Liver (tissue), 8 donors: ENCODE measurements at regions not wholly inside any gene's neighbourhood (a gene's known extent, or its start where the extent isn't known, plus 50 kb on each side); places are given as distances from the start of the nearest gene placed in this dataset.

Experiments used
- DNase-seq: peaks from one replicate; pipeline ENCODE4 v3.0.0-alpha.2; 2017; ENCODE audit warnings: low spot score
- H3K27ac ChIP-seq, 2 donors: one replicate each; pipeline ENCODE4 v1.7.0; 2013; ENCODE audit warnings: inconsistent platforms in 2 of 2, low read length in 2 of 2, control low read depth in 1 of 2, low read depth in 1 of 2, mild to moderate bottlenecking in 1 of 2
- H3K27me3 ChIP-seq, 4 donors: one replicate each; pipeline versions ENCODE4 v1.6.1 to v1.7.0; 2013; ENCODE audit warnings: low read length in 3 of 4, inconsistent platforms in 1 of 4, mild to moderate bottlenecking in 1 of 4, moderate library complexity in 1 of 4; ENCODE audit not compliant: control insufficient read depth in 4 of 4, insufficient read depth in 4 of 4
- H3K36me3 ChIP-seq, 4 donors: one replicate each; pipeline versions ENCODE4 v1.6.1 to v1.7.0; 2013; ENCODE audit warnings: low read length in 3 of 4, mild to moderate bottlenecking in 3 of 4, low read depth in 1 of 4, moderate library complexity in 1 of 4; ENCODE audit not compliant: control insufficient read depth in 4 of 4, insufficient read depth in 3 of 4
- H3K4me1 ChIP-seq, 4 donors: one replicate each; pipeline versions ENCODE4 v1.6.1 to v1.7.0; 2013; ENCODE audit warnings: low read length in 3 of 4, mild to moderate bottlenecking in 3 of 4, moderate library complexity in 1 of 4; ENCODE audit not compliant: control insufficient read depth in 4 of 4, insufficient read depth in 4 of 4
- H3K4me3 ChIP-seq, 3 donors: one replicate each; pipeline versions ENCODE4 v1.6.1 to v1.7.0; 2013; ENCODE audit warnings: low read length in 3 of 3, control low read depth in 1 of 3, low read depth in 1 of 3, mild to moderate bottlenecking in 1 of 3
- H3K9ac ChIP-seq, 2 donors: one replicate each; pipeline ENCODE4 v1.7.0; 2013; ENCODE audit warnings: low read length in 2 of 2, mild to moderate bottlenecking in 2 of 2, moderate library complexity in 2 of 2, control low read depth in 1 of 2, low read depth in 1 of 2
- H3K9me3 ChIP-seq, 4 donors: one replicate each; pipeline versions ENCODE4 v1.6.1 to v1.7.0; 2013; ENCODE audit warnings: low read length in 3 of 4; ENCODE audit not compliant: control insufficient read depth in 4 of 4
- EGR1 ChIP-seq, 2 donors: IDR thresholded peaks; 2 replicates each; pipeline ENCODE4 v1.6.1; 2016 to 2018; ENCODE audit warnings: antibody characterized with exemption in 2 of 2, low read depth in 2 of 2
- FOXA1 ChIP-seq: IDR thresholded peaks from 2 replicates; pipeline ENCODE4 v1.6.1; 2016; ENCODE audit warnings: antibody characterized with exemption
- GABPA ChIP-seq, 2 donors: IDR thresholded peaks in 1 of 2; conservative IDR thresholded peaks in 1 of 2; 2 replicates each; pipeline ENCODE4 v1.6.1; 2016; ENCODE audit warnings: antibody characterized with exemption in 2 of 2, mild to moderate bottlenecking in 1 of 2, moderate library complexity in 1 of 2
- HNF4A ChIP-seq, 2 donors: conservative IDR thresholded peaks; 2 replicates each; pipeline ENCODE4 v1.6.1; 2016; ENCODE audit warnings: antibody characterized with exemption in 2 of 2, mild to moderate bottlenecking in 2 of 2
- HNF4G ChIP-seq: IDR thresholded peaks from 2 replicates; pipeline ENCODE4 v1.6.1; 2016; ENCODE audit warnings: antibody characterized with exemption
- JUND ChIP-seq, 2 donors: IDR thresholded peaks; 2 replicates each; pipeline ENCODE4 v1.6.1; 2016; ENCODE audit warnings: antibody characterized with exemption in 2 of 2
- NR2F2 ChIP-seq: IDR thresholded peaks from 2 replicates; pipeline ENCODE4 v1.6.1; 2016; ENCODE audit warnings: antibody characterized with exemption
- RAD21 ChIP-seq, 2 donors: IDR thresholded peaks; 2 replicates each; pipeline ENCODE4 v1.6.1; 2016; ENCODE audit warnings: antibody characterized with exemption in 2 of 2, mild to moderate bottlenecking in 2 of 2
- RXRA ChIP-seq, 2 donors: IDR thresholded peaks; 2 replicates each; pipeline ENCODE4 v1.6.1; 2017 to 2018; ENCODE audit warnings: antibody characterized with exemption in 2 of 2, mild to moderate bottlenecking in 1 of 2
- SP1 ChIP-seq: IDR thresholded peaks from 2 replicates; pipeline ENCODE4 v1.6.1; 2018; ENCODE audit warnings: antibody characterized with exemption, mild to moderate bottlenecking
- TAF1 ChIP-seq: conservative IDR thresholded peaks from 2 replicates; pipeline ENCODE4 v1.6.1; 2016; ENCODE audit warnings: antibody characterized with exemption, mild to moderate bottlenecking
- YY1 ChIP-seq: IDR thresholded peaks from 2 replicates; pipeline ENCODE4 v1.6.1; 2016; ENCODE audit warnings: antibody characterized with exemption, mild to moderate bottlenecking
- WGBS: extraction: QIAGEN DNeasy Blood & Tissue Kit; methylation state at CpG from one replicate; pipeline ENCODE4 v1.1.7; 2013; 5-methylcytosine and 5-hydroxymethylcytosine counted together
- TF ChIP-seq, protein P1 (sequence below): IDR thresholded peaks from 2 replicates; pipeline ENCODE4 v1.6.1; 2016; ENCODE audit warnings: antibody characterized with exemption
- TF ChIP-seq, protein P2 (sequence below): IDR thresholded peaks from 2 replicates; pipeline ENCODE4 v1.6.1; 2016; ENCODE audit warnings: antibody characterized with exemption
- TF ChIP-seq, protein P3 (sequence below): IDR thresholded peaks from 2 replicates; pipeline ENCODE4 v1.6.1; 2016; ENCODE audit warnings: antibody characterized with exemption
- TF ChIP-seq, protein P4 (sequence below): fragments of 150-350 bp; IDR thresholded peaks from 2 replicates; pipeline ENCODE4 v1.5.1; 2017; ENCODE audit warnings: improper control_type of control experiment, low read depth, low read length; ENCODE audit not compliant: missing input control
- donor health status: healthy.
- donor health status: healthy.
- donor health status: healthy.
- donor health status: healthy.
- donor health status: healthy.

DNA sequence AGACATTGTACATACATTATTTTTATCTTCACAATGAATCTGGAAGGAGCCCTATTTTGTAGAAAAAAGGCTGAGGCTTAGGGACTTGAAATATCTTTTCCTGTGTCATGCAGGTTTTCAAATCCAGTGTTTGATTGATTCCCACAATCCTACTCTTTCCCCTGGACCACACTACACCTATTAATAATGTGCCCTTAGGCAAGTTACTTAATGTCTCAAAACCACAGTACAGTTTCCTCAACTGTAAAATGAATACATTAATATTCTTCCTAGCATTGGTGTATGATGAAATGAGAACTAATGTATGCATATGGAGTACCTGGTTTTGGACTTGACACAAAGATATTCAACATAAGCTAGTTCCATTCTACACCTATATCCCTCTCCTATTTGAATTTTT is 313.3 kb upstream of the SP8 start (continued):
- TF ChIP-seq, protein P1, sequence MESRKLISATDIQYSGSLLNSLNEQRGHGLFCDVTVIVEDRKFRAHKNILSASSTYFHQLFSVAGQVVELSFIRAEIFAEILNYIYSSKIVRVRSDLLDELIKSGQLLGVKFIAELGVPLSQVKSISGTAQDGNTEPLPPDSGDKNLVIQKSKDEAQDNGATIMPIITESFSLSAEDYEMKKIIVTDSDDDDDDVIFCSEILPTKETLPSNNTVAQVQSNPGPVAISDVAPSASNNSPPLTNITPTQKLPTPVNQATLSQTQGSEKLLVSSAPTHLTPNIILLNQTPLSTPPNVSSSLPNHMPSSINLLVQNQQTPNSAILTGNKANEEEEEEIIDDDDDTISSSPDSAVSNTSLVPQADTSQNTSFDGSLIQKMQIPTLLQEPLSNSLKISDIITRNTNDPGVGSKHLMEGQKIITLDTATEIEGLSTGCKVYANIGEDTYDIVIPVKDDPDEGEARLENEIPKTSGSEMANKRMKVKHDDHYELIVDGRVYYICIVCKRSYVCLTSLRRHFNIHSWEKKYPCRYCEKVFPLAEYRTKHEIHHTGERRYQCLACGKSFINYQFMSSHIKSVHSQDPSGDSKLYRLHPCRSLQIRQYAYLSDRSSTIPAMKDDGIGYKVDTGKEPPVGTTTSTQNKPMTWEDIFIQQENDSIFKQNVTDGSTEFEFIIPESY = no peak
- TF ChIP-seq EGR1 (IDR thresholded peaks at IDR 0.05; ENCODE audit: low read depth in 2 of 2) (no peak), RAD21 (IDR thresholded peaks at IDR 0.05) (no peak), TAF1 (no peak), FOXA1 (no peak), JUND (IDR thresholded peaks at IDR 0.05) (no peak), NR2F2 (no peak)
- TF ChIP-seq, protein P2, sequence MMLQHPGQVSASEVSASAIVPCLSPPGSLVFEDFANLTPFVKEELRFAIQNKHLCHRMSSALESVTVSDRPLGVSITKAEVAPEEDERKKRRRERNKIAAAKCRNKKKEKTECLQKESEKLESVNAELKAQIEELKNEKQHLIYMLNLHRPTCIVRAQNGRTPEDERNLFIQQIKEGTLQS = no peak
- TF ChIP-seq, protein P3, sequence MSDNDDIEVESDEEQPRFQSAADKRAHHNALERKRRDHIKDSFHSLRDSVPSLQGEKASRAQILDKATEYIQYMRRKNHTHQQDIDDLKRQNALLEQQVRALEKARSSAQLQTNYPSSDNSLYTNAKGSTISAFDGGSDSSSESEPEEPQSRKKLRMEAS = no peak

DNA sequence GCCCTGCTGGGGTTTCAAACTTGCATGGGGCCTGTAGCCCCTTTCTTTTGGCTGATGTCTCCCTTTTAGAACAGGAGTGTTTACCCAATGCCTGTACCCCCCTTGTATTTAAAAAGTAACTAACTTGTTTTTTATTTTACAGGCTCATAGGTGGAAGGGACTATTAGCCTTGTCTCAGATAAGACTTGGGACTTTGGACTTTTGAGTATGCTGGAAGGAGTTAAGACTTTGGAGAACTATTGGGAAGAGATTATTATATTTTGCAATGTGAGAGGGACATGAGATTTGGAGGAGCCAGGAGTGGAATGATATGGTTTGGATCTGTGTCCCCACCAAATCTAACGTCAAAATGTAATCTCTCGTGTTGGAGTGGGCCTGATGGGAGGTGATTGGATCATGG is 314.9 kb upstream of the SP8 start:
- WGBS = 83% methylated on average over 2 of the region's 2 CpGs

GRCh38 chr7:21103426-21104123 is 316.9 kb upstream of the SP8 start:
- Histone ChIP-seq H3K9me3 (peaks cover 0 to 5% (median 0%) of the 10 kb centered on the region in 4 donors), H3K9ac (no peak overlapping the region), H3K27ac (no peak overlapping the region), H3K4me1 (no peaks in the 10 kb centered on the region), H3K36me3 (no peaks in the 10 kb centered on the region), H3K27me3 (no peaks in the 10 kb centered on the region), H3K4me3 (no peak overlapping the region)
- 58% methylated on average over 4 of the region's 4 CpGs for WGBS
- no peak for TF ChIP-seq YY1
- TF ChIP-seq TAF1 = no peak
- TF ChIP-seq, protein P4, sequence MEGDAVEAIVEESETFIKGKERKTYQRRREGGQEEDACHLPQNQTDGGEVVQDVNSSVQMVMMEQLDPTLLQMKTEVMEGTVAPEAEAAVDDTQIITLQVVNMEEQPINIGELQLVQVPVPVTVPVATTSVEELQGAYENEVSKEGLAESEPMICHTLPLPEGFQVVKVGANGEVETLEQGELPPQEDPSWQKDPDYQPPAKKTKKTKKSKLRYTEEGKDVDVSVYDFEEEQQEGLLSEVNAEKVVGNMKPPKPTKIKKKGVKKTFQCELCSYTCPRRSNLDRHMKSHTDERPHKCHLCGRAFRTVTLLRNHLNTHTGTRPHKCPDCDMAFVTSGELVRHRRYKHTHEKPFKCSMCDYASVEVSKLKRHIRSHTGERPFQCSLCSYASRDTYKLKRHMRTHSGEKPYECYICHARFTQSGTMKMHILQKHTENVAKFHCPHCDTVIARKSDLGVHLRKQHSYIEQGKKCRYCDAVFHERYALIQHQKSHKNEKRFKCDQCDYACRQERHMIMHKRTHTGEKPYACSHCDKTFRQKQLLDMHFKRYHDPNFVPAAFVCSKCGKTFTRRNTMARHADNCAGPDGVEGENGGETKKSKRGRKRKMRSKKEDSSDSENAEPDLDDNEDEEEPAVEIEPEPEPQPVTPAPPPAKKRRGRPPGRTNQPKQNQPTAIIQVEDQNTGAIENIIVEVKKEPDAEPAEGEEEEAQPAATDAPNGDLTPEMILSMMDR = no peak
- TF ChIP-seq, protein P2 = no peak
- TF ChIP-seq, protein P1 = no peak
- TF ChIP-seq HNF4A (conservative IDR thresholded peaks at IDR 0.05) = no peak
- no peak for TF ChIP-seq FOXA1
- no peak for TF ChIP-seq RAD21 (IDR thresholded peaks at IDR 0.05)
- no peak for TF ChIP-seq HNF4G
- TF ChIP-seq, protein P3 = no peak
- TF ChIP-seq EGR1 (IDR thresholded peaks at IDR 0.05; ENCODE audit: low read depth in 2 of 2) = no peak
- no peak for TF ChIP-seq GABPA (IDR thresholded peaks at IDR 0.05 in 1 of 2, conservative IDR thresholded peaks at IDR 0.05 in 1 of 2)
- TF ChIP-seq RXRA (IDR thresholded peaks at IDR 0.05) = no peak
- TF ChIP-seq JUND (IDR thresholded peaks at IDR 0.05) = no peak
- no peak for TF ChIP-seq NR2F2
- DNase-seq = no peak

More for the DNA sequence above, 314.9 kb upstream of the SP8 start:
- H3K9ac ChIP-seq = no peak overlapping the region
- H3K27me3 ChIP-seq = no peaks in the 10 kb centered on the region
- no peak for DNase-seq
- H3K27ac ChIP-seq = no peak overlapping the region
- H3K36me3 ChIP-seq = no peaks in the 10 kb centered on the region
- H3K4me3 ChIP-seq = no peak overlapping the region
- H3K4me1 ChIP-seq = no peaks in the 10 kb centered on the region
- TF ChIP-seq, protein P3 = no peak
- no peak for TF ChIP-seq TAF1
- no peak for TF ChIP-seq HNF4G
- no peak for TF ChIP-seq SP1
- H3K9me3 ChIP-seq = peaks cover 0 to 5% (median 0%) of the 10 kb centered on the region in 4 donors
